Dermis blood vessel endothelial cell (primary cell): ENCODE measurements at regions not wholly inside any gene's neighbourhood (a gene's known extent, or its start where the extent isn't known, plus 50 kb on each side); places are given as distances from the start of the nearest gene placed in this dataset.

Source experiments
- DNase-seq: peaks from one replicate; pipeline ENCODE4 v3.0.0; 2010

- no peak for DNase-seq
Measured at GRCh38 chr12:125583071-125583470, 517.8 kb downstream of the AACS start.

- DNase-seq, result no peak
Measured at GRCh38 chr12:125586441-125586840, 521.2 kb downstream of the AACS start.

- DNase-seq, result no peak
Measured at GRCh38 chr12:125593269-125593668, 528.0 kb downstream of the AACS start.

- no peak for DNase-seq
Measured at GRCh38 chr12:125604976-125605375, 539.7 kb downstream of the AACS start.

GRCh38 chr12:125606312-125606711 lies 541.1 kb downstream of the AACS start:
- no peak for DNase-seq

GRCh38 chr12:125610292-125610691 lies 545.1 kb downstream of the AACS start:
- no peak for DNase-seq

- DNase-seq, result no peak
Measured at GRCh38 chr12:125610971-125611370, 545.7 kb downstream of the AACS start.

- DNase-seq, result no peak
Measured at GRCh38 chr12:125614058-125614457, 548.8 kb downstream of the AACS start.

- DNase-seq, result no peak
Measured at GRCh38 chr12:125619723-125620122, 554.5 kb downstream of the AACS start.

- no peak for DNase-seq
Measured at GRCh38 chr12:125633686-125634085, 568.5 kb downstream of the AACS start.

- DNase-seq, result no peak
Measured at GRCh38 chr12:125634813-125635212, 569.6 kb downstream of the AACS start.

- DNase-seq, result no peak
Measured at GRCh38 chr12:125639826-125640225, 574.6 kb downstream of the AACS start.

GRCh38 chr12:125643055-125643454 lies 577.8 kb downstream of the AACS start:
- DNase-seq, result no peak

- DNase-seq, result no peak
Measured at GRCh38 chr12:125645724-125646123, 580.5 kb downstream of the AACS start.

- no peak for DNase-seq
Measured at GRCh38 chr12:125650587-125650986, 585.4 kb downstream of the AACS start.

GRCh38 chr12:125651625-125652024 lies 586.4 kb downstream of the AACS start:
- DNase-seq, result no peak

GRCh38 chr12:125652681-125653080 lies 587.4 kb downstream of the AACS start:
- DNase-seq, result no peak

GRCh38 chr12:125657681-125658080 lies 592.4 kb downstream of the AACS start:
- DNase-seq, result no peak

GRCh38 chr12:125674554-125675338 lies 609.5 kb downstream of the AACS start:
- no peak for DNase-seq

GRCh38 chr12:125676366-125676765 lies 611.1 kb downstream of the AACS start:
- no peak for DNase-seq

- no peak for DNase-seq
Measured at GRCh38 chr12:125677829-125678228, 612.6 kb downstream of the AACS start.

GRCh38 chr12:125678589-125678993 lies 613.4 kb downstream of the AACS start:
- no peak for DNase-seq

GRCh38 chr12:125683748-125684381 lies 618.6 kb downstream of the AACS start:
- no peak for DNase-seq
